Natural killer cell treated with Interleukin-12 subunit alpha and Interleukin-12 subunit beta and Interleukin-15 and Interleukin-18, amount 100 ng/mL, for 72 hours (primary cell): ENCODE measurements at regions not wholly inside any gene's neighbourhood (a gene's known extent, or its start where the extent isn't known, plus 50 kb on each side); places are given as distances from the start of the nearest gene placed in this dataset.

Experiments
- ATAC-seq, 2 donors: fragments of 150-1000 bp; cut with Tn5 transposase in 1 of 2; sonication (Bioruptor Pico), chemical (Tn5 transposase) in 1 of 2; 2 replicates each; pipeline ENCODE4 v1.10.0; 2021
- DNase-seq: peaks from one replicate; pipeline ENCODE4 v3.0.0; 2022; ENCODE audit warnings: low spot score
- H3K27ac Mint-ChIP-seq, 2 donors: 1 replicate in 1 of 2; 2 replicates in 1 of 2; pipeline ENCODE4 v1.8.0; 2022; ENCODE audit warnings: mixed read lengths in 2 of 2, mild to moderate bottlenecking in 1 of 2, moderate library complexity in 1 of 2
- H3K27me3 Mint-ChIP-seq, 2 donors: 1 replicate in 1 of 2; 2 replicates in 1 of 2; pipeline ENCODE4 v1.8.0; 2022; ENCODE audit warnings: mixed read lengths in 2 of 2
- H3K36me3 Mint-ChIP-seq: one replicate; pipeline ENCODE4 v1.8.0; 2022; ENCODE audit warnings: mixed read lengths
- H3K4me1 Mint-ChIP-seq, 2 donors: 1 replicate in 1 of 2; 2 replicates in 1 of 2; pipeline ENCODE4 v1.8.0; 2022; ENCODE audit warnings: low read depth in 2 of 2, mixed read lengths in 2 of 2, mild to moderate bottlenecking in 1 of 2
- H3K4me3 Mint-ChIP-seq: one replicate; pipeline ENCODE4 v1.8.0; 2022; ENCODE audit warnings: mixed read lengths
- H3K9me3 Mint-ChIP-seq: 2 replicates; pipeline ENCODE4 v1.8.0; 2022; ENCODE audit warnings: mixed read lengths

DNA sequence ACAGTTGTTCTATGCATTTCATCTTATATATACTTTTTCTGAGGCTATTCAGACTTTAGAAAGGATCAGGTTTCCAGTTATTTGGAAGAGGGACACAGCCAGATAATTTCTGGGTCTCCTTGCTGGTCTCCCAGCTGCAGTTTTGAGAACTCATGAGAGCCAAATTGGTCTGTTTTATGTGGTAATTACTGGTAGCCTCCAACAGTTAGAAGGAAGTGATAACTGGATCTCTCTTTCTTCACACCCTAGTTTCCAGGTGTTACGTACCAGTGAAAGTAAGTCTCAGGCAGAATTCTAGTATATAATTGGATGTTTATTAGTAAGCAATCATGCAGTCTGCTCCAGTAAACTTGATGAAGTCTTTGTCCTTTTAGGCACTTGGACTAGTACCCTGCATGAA is 63.2 kb upstream of the RPS23 start:
- no peak overlapping the region for H3K27ac Mint-ChIP-seq
- H3K36me3 Mint-ChIP-seq, result no peaks in the 10 kb centered on the region
- DNase-seq, result no peak
- H3K9me3 Mint-ChIP-seq, result no peaks in the 10 kb centered on the region
- no peak overlapping the region for H3K4me3 Mint-ChIP-seq
- peaks cover 0 to 3% of the 10 kb centered on the region in 2 donors for H3K4me1 Mint-ChIP-seq
- peaks cover 5 to 11% of the 10 kb centered on the region in 2 donors for H3K27me3 Mint-ChIP-seq
- ATAC-seq, result no peak

DNA sequence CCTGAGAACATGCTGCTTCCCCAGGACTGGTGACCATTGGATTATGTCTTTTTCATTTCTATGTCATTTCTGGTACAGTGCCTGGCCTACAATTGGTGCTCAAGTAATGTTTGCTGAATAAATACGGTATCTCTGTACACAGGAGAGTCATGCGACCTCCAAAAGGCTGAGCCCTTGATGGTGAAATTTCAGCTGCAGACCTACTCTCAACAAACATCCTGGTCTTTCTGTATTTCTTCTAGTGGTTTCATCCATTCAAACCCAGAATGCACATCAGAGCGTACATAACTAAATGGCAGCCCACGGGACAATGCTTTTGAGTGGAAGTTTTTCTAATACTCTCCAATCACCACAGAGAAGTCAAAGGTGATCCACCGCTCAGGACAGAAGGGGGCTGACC is 62.6 kb upstream of the RPS23 start:
- Mint-ChIP-seq H3K36me3 (no peaks in the 10 kb centered on the region), H3K27ac (no peak overlapping the region), H3K9me3 (no peaks in the 10 kb centered on the region), H3K27me3 (peaks cover 5 to 11% of the 10 kb centered on the region in 2 donors), H3K4me1 (peaks cover 0 to 3% of the 10 kb centered on the region in 2 donors), H3K4me3 (no peak overlapping the region)
- no peak for DNase-seq
- ATAC-seq, result no peak

DNA sequence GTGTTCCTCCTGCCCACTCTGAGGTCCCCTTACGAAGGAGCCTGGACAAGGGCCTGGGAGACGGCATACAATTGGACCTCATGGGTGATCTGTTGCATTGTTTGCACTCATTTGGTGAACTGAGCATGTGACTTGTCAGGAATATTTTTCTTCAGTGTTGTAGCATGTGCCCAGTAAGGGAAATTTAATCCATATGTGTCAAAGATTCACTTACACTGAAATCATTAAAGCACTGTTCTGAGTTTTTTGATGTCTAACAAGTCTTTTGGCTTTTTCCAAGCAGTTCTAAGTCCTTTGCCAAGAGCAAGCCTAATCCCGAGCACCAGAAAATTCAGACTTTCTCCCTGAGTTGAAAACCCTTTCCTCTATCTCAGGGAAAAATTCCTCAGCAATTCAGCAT is 61.6 kb upstream of the RPS23 start:
- H3K9me3 Mint-ChIP-seq, result no peaks in the 10 kb centered on the region
- ATAC-seq, result no peak
- peaks cover 0 to 3% of the 10 kb centered on the region in 2 donors for H3K4me1 Mint-ChIP-seq
- no peaks in the 10 kb centered on the region for H3K36me3 Mint-ChIP-seq
- no peak overlapping the region for H3K4me3 Mint-ChIP-seq
- H3K27ac Mint-ChIP-seq, result no peak overlapping the region
- DNase-seq, result no peak
- H3K27me3 Mint-ChIP-seq, result peaks cover 5 to 11% of the 10 kb centered on the region in 2 donors

DNA sequence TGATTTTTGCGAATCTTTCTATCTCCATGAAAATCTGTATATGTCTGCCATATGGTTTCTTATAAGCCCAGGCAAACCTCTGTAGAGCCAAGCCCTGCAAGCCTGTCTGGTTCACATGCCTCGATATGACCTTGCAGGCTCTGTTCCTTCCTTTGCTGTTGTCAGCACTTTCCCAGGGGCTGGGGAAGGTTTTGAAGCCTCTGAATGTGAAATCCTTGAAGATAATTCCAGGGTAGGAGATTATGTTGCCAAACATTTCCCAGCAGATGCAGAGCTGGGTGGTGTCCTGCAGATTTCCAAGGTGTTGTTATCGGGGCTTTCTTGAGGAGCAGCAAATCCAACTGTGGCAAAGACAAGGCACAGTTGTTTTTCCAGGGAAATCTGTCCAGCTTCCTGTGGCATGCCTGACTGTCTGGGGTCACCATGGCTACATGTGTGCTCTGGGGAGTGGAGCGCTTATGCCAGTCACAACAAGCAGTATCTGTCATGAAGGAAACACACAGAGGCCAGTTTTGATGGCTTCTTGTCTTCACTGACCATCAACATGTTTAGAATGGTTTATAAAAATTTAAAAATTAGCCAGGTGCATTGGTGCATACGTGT is 60.7 kb upstream of the RPS23 start:
- H3K27ac Mint-ChIP-seq, result no peak overlapping the region
- no peak for ATAC-seq
- H3K27me3 Mint-ChIP-seq, result peaks cover 5 to 11% of the 10 kb centered on the region in 2 donors
- H3K4me3 Mint-ChIP-seq, result no peak overlapping the region
- H3K4me1 Mint-ChIP-seq, result peaks cover 0 to 3% of the 10 kb centered on the region in 2 donors
- no peaks in the 10 kb centered on the region for H3K36me3 Mint-ChIP-seq
- DNase-seq, result no peak
- no peaks in the 10 kb centered on the region for H3K9me3 Mint-ChIP-seq

DNA sequence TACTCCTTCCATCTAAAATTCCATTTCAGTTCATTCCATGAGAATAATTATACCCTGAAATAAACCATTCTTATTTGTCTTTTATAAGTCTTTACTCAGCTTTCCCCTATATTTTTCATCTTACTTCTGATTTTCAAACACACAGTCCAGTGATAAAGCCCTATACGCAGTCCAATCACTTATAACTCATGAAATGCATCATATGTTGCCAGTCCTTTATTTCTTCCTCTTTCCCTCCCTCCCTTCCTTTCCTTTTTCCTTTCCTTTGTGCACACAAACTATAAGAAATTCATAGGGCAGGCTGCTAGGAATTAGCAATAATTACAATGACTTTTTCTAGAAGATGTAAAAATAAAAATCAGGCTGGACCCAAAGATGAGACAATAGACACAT is 58.8 kb upstream of the RPS23 start:
- ATAC-seq (no peak), DNase-seq (no peak)
- Mint-ChIP-seq H3K27me3 (peaks cover 5 to 11% of the 10 kb centered on the region in 2 donors), H3K4me3 (no peak overlapping the region), H3K27ac (no peak overlapping the region), H3K36me3 (no peaks in the 10 kb centered on the region), H3K4me1 (peaks cover 0 to 3% of the 10 kb centered on the region in 2 donors), H3K9me3 (no peaks in the 10 kb centered on the region)

DNA sequence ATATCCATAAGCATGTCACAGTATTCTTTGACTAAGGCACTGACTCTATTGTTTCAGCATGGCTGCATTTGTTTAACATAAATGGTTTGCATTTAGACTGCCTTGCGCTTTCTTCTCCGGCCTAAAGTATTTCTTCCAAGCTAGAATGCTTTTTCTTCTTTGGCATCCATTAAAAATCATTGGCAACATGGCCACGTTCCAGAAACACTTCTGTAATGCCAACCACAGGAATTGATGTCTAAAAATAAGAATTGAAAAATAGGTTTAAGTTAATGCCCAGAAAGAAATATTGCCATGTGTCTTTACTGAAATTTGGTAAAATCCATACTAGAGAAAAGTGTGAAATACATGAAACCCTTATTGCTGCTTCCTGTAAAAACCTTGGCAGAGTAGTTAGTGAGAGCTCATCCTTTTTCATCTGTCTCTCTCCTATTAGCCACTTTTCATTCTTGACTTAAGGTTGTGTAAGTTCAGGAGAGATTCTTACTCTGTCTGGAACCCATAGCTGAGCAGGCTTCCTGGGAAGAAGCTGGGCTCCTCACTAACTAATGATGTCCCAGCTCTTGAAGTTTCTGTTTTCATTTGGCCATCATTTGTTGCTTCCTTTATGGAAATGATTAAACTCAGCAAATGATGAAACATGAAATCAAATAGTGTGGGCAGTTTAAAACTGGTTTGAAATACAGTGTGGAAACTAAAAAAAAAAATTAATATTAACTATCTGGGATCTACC is 58.2 kb upstream of the RPS23 start:
- H3K36me3 Mint-ChIP-seq, result no peaks in the 10 kb centered on the region
- H3K4me3 Mint-ChIP-seq, result no peak overlapping the region
- no peaks in the 10 kb centered on the region for H3K9me3 Mint-ChIP-seq
- H3K27me3 Mint-ChIP-seq, result peaks cover 2 to 6% of the 10 kb centered on the region in 2 donors
- no peaks in the 10 kb centered on the region for H3K4me1 Mint-ChIP-seq
- H3K27ac Mint-ChIP-seq, result no peak overlapping the region
- no peak for DNase-seq
- ATAC-seq, result no peak

DNA sequence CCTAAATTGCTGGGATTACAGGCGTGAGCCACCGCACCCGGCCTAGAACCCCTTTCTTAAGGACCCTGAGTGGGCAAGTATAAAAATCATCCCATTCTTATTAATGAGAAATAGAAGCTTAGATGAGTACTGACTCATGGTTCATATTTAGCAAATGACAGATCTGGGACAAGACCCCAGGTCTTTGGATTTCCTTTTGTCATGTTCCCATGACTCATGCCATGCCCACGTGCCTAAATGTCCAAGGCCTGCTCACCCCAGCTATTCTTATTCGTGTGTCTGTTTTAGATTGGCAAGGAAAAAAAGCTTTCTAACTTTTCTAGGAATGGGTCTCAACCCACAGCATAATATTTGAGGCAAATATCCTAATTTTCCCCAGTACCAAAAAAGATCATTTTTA is 57.7 kb upstream of the RPS23 start:
- Mint-ChIP-seq H3K36me3 (no peaks in the 10 kb centered on the region), H3K27me3 (peaks cover 2% of the 10 kb centered on the region in 2 donors), H3K27ac (no peak overlapping the region), H3K4me3 (no peak overlapping the region), H3K9me3 (no peaks in the 10 kb centered on the region), H3K4me1 (no peaks in the 10 kb centered on the region)
- DNase-seq, result no peak
- ATAC-seq, result no peak

DNA sequence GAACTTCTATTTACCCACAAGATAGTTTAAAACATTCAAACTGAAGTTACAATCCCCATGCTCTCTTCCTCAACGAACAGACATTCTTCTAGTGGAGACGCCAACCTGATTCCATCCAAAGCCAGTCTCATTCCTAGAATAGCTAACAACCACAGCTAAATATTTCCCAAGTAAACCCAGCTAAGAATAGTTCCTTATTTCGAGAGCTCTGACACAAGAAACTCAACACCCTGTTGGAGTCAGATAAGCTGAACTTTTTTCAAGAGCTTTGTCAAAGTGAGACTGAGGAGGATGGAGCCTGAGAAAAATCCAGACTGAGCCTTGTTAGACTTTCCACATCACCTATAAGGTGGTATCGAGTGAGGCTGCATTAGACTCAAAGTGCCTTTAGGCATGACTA is 56.7 kb upstream of the RPS23 start:
- Mint-ChIP-seq H3K27ac (no peak overlapping the region), H3K36me3 (no peaks in the 10 kb centered on the region)

DNA sequence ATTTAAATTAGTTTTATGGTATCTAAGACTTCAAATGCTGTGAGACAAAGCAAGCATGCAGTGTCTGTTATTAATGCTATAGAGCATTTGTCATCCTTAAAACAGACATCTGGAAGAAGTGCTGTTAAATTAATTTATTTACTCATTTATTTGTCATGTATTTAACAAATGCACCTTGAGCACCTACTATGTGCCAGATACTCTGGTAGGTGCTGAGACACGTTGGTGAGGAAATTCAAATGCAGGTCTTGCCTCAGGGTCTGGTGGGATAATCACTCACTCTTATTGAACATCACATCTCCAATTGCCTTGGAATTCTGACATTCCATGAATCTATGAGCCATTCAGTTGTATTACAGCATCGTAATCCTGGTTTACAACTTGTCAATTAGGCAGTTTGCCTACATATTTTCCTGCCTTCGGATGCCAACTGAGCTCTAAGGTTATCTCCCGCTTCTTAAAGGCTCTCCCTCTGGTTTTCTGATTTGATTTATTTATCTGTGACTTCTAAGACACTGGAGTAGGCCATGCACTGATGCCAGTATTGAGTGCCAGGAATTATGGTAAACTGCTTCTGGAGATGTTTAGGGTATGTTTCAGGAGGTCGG is 56.0 kb upstream of the RPS23 start:
- Mint-ChIP-seq H3K27ac (no peak overlapping the region), H3K9me3 (no peaks in the 10 kb centered on the region), H3K27me3 (peaks cover 5 to 9% of the 10 kb centered on the region in 2 donors), H3K4me1 (no peaks in the 10 kb centered on the region), H3K4me3 (no peak overlapping the region), H3K36me3 (no peaks in the 10 kb centered on the region)
- no peak for DNase-seq
- ATAC-seq, result no peak

More for the DNA sequence above, 56.7 kb upstream of the RPS23 start:
- DNase-seq (no peak), ATAC-seq (no peak)
- no peak overlapping the region for H3K4me3 Mint-ChIP-seq
- peaks cover 5 to 8% of the 10 kb centered on the region in 2 donors for H3K27me3 Mint-ChIP-seq
- no peaks in the 10 kb centered on the region for H3K4me1 Mint-ChIP-seq
- H3K9me3 Mint-ChIP-seq, result no peaks in the 10 kb centered on the region

DNA sequence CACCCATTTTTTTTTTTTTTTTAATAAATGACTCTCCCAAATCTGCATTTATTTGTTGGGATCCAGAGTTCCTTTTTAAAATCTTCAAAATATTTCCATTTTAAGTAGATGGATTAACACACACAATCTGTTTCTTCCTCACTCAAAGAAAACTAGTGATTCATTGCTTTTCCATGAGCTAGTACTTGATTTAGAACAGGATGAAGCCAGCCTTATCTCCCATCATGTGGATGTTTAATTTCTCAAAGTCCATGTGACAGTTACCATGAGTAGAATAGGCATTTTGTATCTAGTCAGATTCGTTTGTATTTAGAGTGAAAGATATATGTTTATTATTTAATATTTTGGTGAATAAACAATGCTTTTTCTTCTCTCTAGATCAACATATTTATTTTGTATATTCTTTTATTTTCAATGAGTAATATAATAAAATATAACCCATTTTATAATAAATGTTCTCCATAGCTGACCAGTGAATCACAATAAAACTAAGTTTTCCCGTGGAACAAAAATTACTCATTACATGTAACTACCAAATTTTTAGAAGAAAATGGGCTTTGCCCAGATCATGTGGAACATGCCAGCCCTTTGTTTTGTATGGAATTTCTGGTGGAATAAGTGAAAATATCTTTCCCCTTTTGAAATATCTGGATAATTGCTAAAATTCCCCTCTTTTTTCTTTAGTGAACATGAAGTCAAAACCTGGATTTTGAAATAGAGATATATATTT is 54.9 kb upstream of the RPS23 start:
- H3K36me3 Mint-ChIP-seq, result no peaks in the 10 kb centered on the region
- no peaks in the 10 kb centered on the region for H3K4me1 Mint-ChIP-seq
- ATAC-seq (no peak), DNase-seq (no peak)
- H3K27ac Mint-ChIP-seq, result no peak overlapping the region
- H3K27me3 Mint-ChIP-seq, result peaks cover 5 to 9% of the 10 kb centered on the region in 2 donors
- H3K9me3 Mint-ChIP-seq, result no peaks in the 10 kb centered on the region
- no peak overlapping the region for H3K4me3 Mint-ChIP-seq

DNA sequence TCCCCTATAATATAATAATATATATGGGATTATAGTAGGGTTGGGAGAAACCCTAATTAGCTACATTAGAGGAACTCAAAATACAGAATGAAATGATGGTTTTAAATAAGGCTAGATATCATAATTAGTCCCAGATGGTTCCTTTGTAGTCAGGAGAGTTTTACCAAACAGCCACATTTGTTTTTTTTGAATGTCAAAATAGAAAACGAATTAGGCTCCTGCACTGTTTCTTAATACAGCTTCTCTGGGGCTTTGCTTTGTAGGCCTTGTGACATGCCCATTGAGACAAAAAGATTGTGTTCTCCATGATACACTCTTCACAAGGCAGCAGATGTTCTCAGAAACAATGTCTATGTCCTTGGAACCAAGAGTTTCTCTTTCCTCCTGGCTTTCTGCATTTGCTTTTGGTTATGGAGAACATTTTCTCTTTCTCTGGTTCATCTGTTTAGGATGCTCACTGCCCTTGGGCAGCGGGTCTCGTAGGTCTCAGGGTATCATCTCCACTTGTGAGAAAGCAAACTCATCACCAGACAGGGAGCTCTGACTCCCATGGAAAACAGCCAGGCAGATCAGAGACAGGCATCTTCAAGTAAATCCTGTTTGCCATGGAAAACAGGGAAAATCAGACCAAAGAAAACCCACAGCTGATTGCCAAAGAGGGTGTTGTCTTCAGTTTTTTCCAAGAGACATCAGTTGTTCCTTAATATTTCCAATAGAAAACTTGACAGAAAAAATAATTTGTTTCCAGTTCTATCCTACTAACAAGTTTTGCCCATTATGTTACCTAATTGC is 54.1 kb upstream of the RPS23 start:
- H3K4me1 Mint-ChIP-seq, result no peaks in the 10 kb centered on the region
- H3K27ac Mint-ChIP-seq, result no peak overlapping the region
- H3K36me3 Mint-ChIP-seq, result no peaks in the 10 kb centered on the region
- peaks cover 5 to 9% of the 10 kb centered on the region in 2 donors for H3K27me3 Mint-ChIP-seq
- H3K9me3 Mint-ChIP-seq, result no peaks in the 10 kb centered on the region
- ATAC-seq, result no peak
- no peak for DNase-seq
- H3K4me3 Mint-ChIP-seq, result no peak overlapping the region

DNA sequence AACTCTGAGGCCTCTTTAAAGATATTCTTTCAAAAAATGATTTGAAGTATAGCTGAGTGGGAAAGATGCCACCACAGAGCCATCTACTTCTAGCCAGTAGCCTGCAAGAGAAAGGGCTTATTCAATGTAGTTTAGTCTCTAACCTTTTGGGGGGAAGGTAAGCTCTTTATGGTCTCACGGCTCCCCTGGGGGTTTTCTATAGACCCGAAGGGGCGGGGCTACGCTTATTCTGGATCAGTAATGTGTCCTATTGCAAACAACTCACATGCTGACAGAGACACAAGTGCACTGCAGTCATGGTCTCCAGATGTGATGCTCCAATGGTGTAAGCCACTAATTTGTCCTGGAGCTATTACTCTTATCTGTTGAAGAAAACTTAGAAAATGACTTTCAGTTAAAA is 53.4 kb upstream of the RPS23 start:
- H3K27me3 Mint-ChIP-seq, result peaks cover 5 to 9% of the 10 kb centered on the region in 2 donors
- no peaks in the 10 kb centered on the region for H3K9me3 Mint-ChIP-seq
- ATAC-seq, result no peak
- DNase-seq, result no peak
- H3K4me1 Mint-ChIP-seq, result no peaks in the 10 kb centered on the region
- no peaks in the 10 kb centered on the region for H3K36me3 Mint-ChIP-seq
- no peak overlapping the region for H3K4me3 Mint-ChIP-seq
- no peak overlapping the region for H3K27ac Mint-ChIP-seq

DNA sequence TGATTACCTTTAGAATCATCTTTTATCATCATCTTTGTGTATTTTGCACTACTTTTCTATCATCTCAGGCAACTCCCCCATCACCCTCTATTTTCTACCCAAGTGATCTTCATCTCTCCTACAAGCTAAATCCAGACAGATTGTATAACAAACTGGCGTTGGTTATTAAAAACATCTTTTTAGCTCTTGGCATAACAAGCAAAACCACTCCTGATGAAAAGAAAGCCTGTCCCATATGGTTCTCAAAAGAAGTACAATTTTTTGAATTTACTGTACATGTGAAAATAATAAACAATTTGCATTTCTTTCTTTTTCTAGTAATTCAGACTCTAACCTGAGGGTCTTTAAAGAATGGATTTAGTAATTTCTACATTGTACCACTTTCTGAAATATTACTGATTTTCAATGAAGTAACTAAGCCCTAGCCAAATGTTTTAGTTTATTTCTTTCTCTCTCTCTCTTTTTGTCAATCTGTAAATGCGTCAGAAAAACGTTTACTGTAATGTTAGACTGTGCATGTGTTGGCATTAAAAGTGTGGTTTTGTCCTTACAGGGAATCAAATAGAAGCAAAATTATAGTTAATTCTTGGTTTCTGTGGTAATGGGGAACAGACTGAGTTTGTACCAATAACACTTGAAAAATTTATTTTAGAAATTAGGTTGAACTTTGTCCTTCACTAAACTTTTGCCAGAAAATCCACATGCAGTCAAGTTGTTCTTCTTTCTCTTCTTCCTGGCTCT is 52.5 kb upstream of the RPS23 start:
- Mint-ChIP-seq H3K27me3 (peaks cover 5 to 13% of the 10 kb centered on the region in 2 donors), H3K4me3 (no peak overlapping the region), H3K27ac (no peak overlapping the region), H3K4me1 (no peaks in the 10 kb centered on the region), H3K36me3 (no peaks in the 10 kb centered on the region), H3K9me3 (no peaks in the 10 kb centered on the region)
- ATAC-seq, result no peak
- no peak for DNase-seq
